CD4-positive, alpha-beta memory T cell (primary cell): ENCODE measurements at regions not wholly inside any gene's neighbourhood (a gene's known extent, or its start where the extent isn't known, plus 50 kb on each side); places are given as distances from the start of the nearest gene placed in this dataset.
"Not testable (repeated sequence)": the region's sequence is repeated elsewhere in the genome, so short reads cannot be mapped to it uniquely, and the experiment has no call there.

ENCODE experiments used
- CTCF ChIA-PET: fragments of 350-600 bp; sonication (Branson Sonifier 250); formaldehyde crosslinking; loops from one replicate; lab custom pipeline; 2021; ENCODE audit warnings: inconsistent platforms; ENCODE audit not compliant: partially characterized antibody; lab: Charles Lee
- POLR2A ChIA-PET: fragments of 350-600 bp; sonication (Branson Sonifier 250); formaldehyde crosslinking; loops from one replicate; lab custom pipeline; 2021; ENCODE audit not compliant: partially characterized antibody; lab: Charles Lee
- DNase-seq, 5 donors: peaks; one replicate each; pipeline versions ENCODE4 v3.0.0 to v3.0.0-alpha.2; 2020 to 2022; ENCODE audit warnings: mixed read lengths in 1 of 5
- H3K27ac ChIP-seq: one replicate; pipeline ENCODE4 v1.7.0; 2013; ENCODE audit warnings: low read depth, low read length
- H3K27me3 ChIP-seq: 2 replicates; pipeline ENCODE4 v1.7.0; 2013; ENCODE audit warnings: mild to moderate bottlenecking, low read length, moderate library complexity; ENCODE audit not compliant: insufficient read depth
- H3K36me3 ChIP-seq: 2 replicates; pipeline ENCODE4 v1.7.0; 2013; ENCODE audit warnings: mild to moderate bottlenecking, low read length, moderate library complexity; ENCODE audit not compliant: insufficient read depth
- H3K4me1 ChIP-seq: 2 replicates; pipeline ENCODE4 v1.7.0; 2013; ENCODE audit warnings: mild to moderate bottlenecking, low read length, moderate library complexity; ENCODE audit not compliant: insufficient read depth
- H3K4me3 ChIP-seq, 2 donors: one replicate each; pipeline ENCODE4 v1.7.0; 2013; ENCODE audit warnings: low read length in 2 of 2, mild to moderate bottlenecking in 1 of 2
- H3K9me3 ChIP-seq, 2 donors: one replicate each; pipeline ENCODE4 v1.7.0; 2013; ENCODE audit warnings: low read length in 2 of 2, control low read depth in 1 of 2; ENCODE audit not compliant: control insufficient read depth in 1 of 2
- H3K27ac Mint-ChIP-seq, 7 donors: one replicate each; pipeline ENCODE4 v1.8.0; 2020 to 2021; ENCODE audit warnings: mixed read lengths in 7 of 7, mild to moderate bottlenecking in 6 of 7, inconsistent platforms in 3 of 7, moderate library complexity in 3 of 7
- H3K27me3 Mint-ChIP-seq, 2 donors: one replicate each; pipeline ENCODE4 v1.8.0; 2020 to 2021; ENCODE audit warnings: mixed read lengths in 2 of 2
- H3K36me3 Mint-ChIP-seq, 2 donors: one replicate each; pipeline ENCODE4 v1.8.0; 2020 to 2021; ENCODE audit warnings: mixed read lengths in 2 of 2, inconsistent platforms in 1 of 2, mild to moderate bottlenecking in 1 of 2
- H3K4me1 Mint-ChIP-seq, 4 donors: one replicate each; pipeline ENCODE4 v1.8.0; 2020 to 2021; ENCODE audit warnings: mixed read lengths in 4 of 4, mild to moderate bottlenecking in 1 of 4
- H3K4me3 Mint-ChIP-seq, 8 donors: one replicate each; pipeline ENCODE4 v1.8.0; 2020 to 2021; ENCODE audit warnings: mixed read lengths in 8 of 8, mild to moderate bottlenecking in 7 of 8, moderate library complexity in 6 of 8, inconsistent platforms in 3 of 8
- H3K9me3 Mint-ChIP-seq, 8 donors: one replicate each; pipeline ENCODE4 v1.8.0; 2020 to 2021; ENCODE audit warnings: mixed read lengths in 8 of 8, mild to moderate bottlenecking in 5 of 8, inconsistent platforms in 3 of 8, moderate library complexity in 1 of 8
- intact Hi-C: fragments of 100-400 bp; cut with micrococcal nuclease; formaldehyde crosslinking; loops from one replicate; pipeline ENCODE4 v1.15.1; 2023

DNA sequence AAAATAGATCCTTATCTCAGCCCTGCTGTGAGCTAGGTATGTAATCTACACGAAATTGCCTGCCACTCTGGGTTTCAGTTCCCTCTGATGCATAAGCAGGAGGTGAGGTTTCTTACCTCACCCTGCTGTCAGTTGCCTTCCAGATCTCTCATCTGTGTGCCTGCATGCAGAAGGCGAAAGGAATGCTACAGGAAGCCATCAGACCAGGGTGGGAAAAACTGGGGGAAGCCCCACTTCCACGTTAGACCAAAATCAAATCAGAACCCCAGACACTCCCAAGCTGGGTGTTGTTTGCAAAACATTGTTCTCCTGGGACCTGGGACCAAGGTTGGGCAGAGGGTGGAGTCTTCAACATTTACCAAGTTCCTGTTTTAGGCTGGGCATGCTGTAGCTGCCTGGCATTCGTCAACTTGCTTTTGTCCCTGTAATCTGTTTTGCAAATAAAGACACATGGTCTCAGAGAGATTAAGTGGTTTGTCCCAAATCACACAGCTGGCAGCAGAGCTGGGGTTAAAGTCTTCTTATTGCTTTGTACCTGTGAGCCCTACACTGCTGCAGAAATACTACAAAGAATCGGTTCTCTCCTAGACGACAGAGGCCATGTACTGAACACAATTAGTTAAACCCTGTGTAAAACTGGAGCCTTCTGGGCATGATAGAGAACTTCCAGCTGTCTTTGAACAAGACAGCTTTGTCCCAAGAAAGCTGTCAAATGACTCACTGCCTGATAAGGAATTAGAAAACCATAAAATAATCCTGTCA lies 389.7 kb upstream of the RUNX1 start:
- no peak overlapping the region for H3K27ac Mint-ChIP-seq
- intact Hi-C loops = no loop called here
- peaks cover 3 to 12% (median 6%) of the 10 kb centered on the region in 4 donors for H3K4me1 Mint-ChIP-seq
- Histone ChIP-seq H3K4me1 (no peaks in the 10 kb centered on the region), H3K4me3 (no peak overlapping the region), H3K27me3 (no peaks in the 10 kb centered on the region), H3K36me3 (no peaks in the 10 kb centered on the region), H3K9me3 (no peaks in the 10 kb centered on the region), H3K27ac (no peak overlapping the region)
- CTCF ChIA-PET = interaction anchor here (0.7 to 1.7 kb wide), 5 partner anchors 9 to 717 kb away, joined by 3 read pairs; no protein-coding TSS in a partner anchor
- peak overlapping the region in 1 of 8 donors; percentile 42 for H3K4me3 Mint-ChIP-seq
- no peaks in the 10 kb centered on the region for H3K36me3 Mint-ChIP-seq
- POLR2A ChIA-PET = no interaction called here
- peaks cover 0 to 25% (median 16%) of the 10 kb centered on the region in 8 donors for H3K9me3 Mint-ChIP-seq
- H3K27me3 Mint-ChIP-seq = peaks cover 15 to 18% of the 10 kb centered on the region in 2 donors
- DNase-seq = no peak

DNA sequence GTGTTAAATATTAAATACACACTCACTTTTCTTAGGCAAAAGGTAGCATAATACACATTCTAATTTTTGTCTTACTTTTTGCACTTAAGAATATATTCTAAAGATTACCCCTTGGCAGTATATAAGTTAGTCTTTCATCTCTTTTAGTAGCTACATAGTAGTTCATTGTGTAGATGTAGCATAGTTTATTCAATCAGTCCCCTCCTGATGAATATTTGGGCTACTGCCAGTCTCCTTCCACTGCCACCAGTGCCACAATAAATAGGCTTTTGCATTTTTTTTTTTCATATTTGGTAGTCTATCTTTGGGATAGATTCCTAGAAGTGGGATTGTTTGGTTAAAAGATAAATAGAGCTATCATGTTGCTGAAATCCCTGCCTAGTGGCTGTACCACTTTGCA lies 388.8 kb upstream of the RUNX1 start:
- peaks cover 4 to 5% of the 10 kb centered on the region in 2 donors for H3K36me3 Mint-ChIP-seq
- peaks cover 15 to 21% of the 10 kb centered on the region in 2 donors for H3K27me3 Mint-ChIP-seq

DNA sequence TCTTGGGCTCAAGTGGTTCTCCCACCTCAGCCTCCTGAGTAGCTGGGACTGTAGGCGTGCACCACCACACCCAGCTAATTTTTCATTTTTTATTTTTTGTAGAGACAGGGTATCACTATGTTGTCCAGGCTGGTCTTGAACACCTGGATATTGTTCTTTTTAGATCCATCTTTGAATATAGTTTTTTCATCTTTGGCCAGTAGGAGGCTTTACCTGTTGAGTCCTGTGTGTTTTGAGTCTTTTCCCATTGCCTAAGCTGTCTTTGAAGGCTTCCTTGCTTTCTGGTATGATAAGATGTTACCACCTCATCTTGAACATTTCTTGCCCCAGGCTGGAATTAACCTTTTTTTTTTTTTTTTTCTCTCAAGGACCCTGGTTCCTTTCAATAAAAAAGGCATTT lies 387.8 kb upstream of the RUNX1 start:
- ChIA-PET CTCF (interaction anchor here (0.7 to 1.9 kb wide), 5 partner anchors 10 to 181 kb away, joined by 3 to 9 read pairs (median 3); no protein-coding TSS in a partner anchor), POLR2A (no interaction called here)
- H3K36me3 ChIP-seq = no peaks in the 10 kb centered on the region
- peaks cover 2 to 43% (median 32%) of the 10 kb centered on the region in 8 donors for H3K9me3 Mint-ChIP-seq
- peaks cover 4 to 10% of the 10 kb centered on the region in 2 donors for H3K36me3 Mint-ChIP-seq
- no peak overlapping the region for H3K4me3 ChIP-seq
- H3K4me1 ChIP-seq = no peaks in the 10 kb centered on the region
- no peak for DNase-seq
- intact Hi-C loops = no loop called here
- H3K27ac ChIP-seq = no peak overlapping the region
- H3K27me3 ChIP-seq = no peaks in the 10 kb centered on the region
- no peak overlapping the region for H3K4me3 Mint-ChIP-seq
- H3K27me3 Mint-ChIP-seq = peaks cover 12 to 18% of the 10 kb centered on the region in 2 donors
- H3K27ac Mint-ChIP-seq = no peak overlapping the region
- H3K4me1 Mint-ChIP-seq = peaks cover 3 to 12% (median 6%) of the 10 kb centered on the region in 4 donors
- H3K9me3 ChIP-seq = no peaks in the 10 kb centered on the region

More for the DNA sequence above, 388.8 kb upstream of the RUNX1 start:
- no peak overlapping the region for H3K27ac ChIP-seq
- Mint-ChIP-seq H3K9me3 (peaks cover 0 to 34% (median 24%) of the 10 kb centered on the region in 8 donors), H3K4me1 (peaks cover 3 to 12% (median 6%) of the 10 kb centered on the region in 4 donors), H3K4me3 (no peak overlapping the region), H3K27ac (no peak overlapping the region)
- intact Hi-C loops = no loop called here
- H3K27me3 ChIP-seq = no peaks in the 10 kb centered on the region
- no peaks in the 10 kb centered on the region for H3K36me3 ChIP-seq
- ChIA-PET POLR2A (no interaction called here), CTCF (interaction anchor here (0.8 to 1.9 kb wide), 4 partner anchors 10 to 177 kb away, joined by 3 to 9 read pairs (median 3); no protein-coding TSS in a partner anchor)
- no peak for DNase-seq
- H3K9me3 ChIP-seq = no peaks in the 10 kb centered on the region
- no peaks in the 10 kb centered on the region for H3K4me1 ChIP-seq
- H3K4me3 ChIP-seq = no peak overlapping the region

DNA sequence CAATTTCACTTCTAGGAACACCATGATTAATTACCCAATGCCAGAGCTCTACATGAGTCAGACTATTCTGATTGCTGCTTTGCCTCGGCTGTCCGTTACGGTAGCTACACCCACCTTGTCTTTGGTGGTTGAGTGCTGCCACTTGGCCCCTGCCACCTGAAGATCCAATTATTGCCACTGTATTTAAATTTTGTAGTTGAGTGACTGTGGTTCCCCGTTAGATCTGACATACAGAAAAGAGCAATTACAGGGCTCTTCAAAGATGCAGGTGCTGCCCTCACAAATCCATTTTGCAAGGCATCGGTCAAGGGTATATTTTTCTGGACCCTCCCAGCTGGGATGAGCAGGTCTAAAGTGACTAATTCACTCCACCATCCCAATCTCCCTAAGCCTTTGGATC lies 383.5 kb upstream of the RUNX1 start:
- H3K4me3 ChIP-seq, DNase-seq, H3K27ac ChIP-seq, H3K27ac Mint-ChIP-seq, H3K4me3 Mint-ChIP-seq, CTCF ChIA-PET, H3K27me3 ChIP-seq, POLR2A ChIA-PET, H3K36me3 ChIP-seq, H3K9me3 ChIP-seq, intact Hi-C loops: not testable (repeated sequence)
- Mint-ChIP-seq H3K36me3 (peaks cover 4 to 10% of the 10 kb centered on the region in 2 donors), H3K27me3 (peaks cover 16 to 37% of the 10 kb centered on the region in 2 donors), H3K4me1 (peaks cover 7 to 14% (median 9%) of the 10 kb centered on the region in 4 donors), H3K9me3 (peaks cover 4 to 50% (median 37%) of the 10 kb centered on the region in 8 donors)
- H3K4me1 ChIP-seq = peaks cover 12% of the 10 kb centered on the region

DNA sequence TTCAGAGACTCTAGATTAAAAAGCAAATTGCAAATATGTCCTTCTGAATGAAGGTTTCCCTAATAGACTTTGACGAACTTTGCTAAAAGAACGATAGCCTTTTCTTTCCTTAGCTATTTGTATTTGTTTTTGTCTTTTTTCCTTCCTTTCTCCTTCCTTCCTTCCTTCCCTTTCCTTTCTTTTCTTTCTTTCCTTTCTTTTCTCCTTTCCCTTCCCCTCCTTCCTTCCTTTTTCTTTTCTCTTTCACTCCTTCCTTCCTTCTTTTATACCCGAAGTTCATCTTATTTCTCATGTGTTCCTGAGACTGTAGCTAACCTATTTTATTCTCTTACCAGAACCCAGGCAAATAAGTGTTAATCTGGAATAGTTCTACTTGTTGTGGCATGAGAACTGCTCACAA lies 381.2 kb upstream of the RUNX1 start:
- no peak for DNase-seq
- H3K27ac Mint-ChIP-seq = no peak overlapping the region
- H3K4me1 ChIP-seq = peaks cover 12% of the 10 kb centered on the region
- peaks cover 18 to 43% of the 10 kb centered on the region in 2 donors for H3K27me3 Mint-ChIP-seq
- no peaks in the 10 kb centered on the region for H3K9me3 ChIP-seq
- H3K4me3 ChIP-seq = no peak overlapping the region
- no peaks in the 10 kb centered on the region for H3K27me3 ChIP-seq
- POLR2A ChIA-PET = no interaction called here
- CTCF ChIA-PET = interaction anchor here (0.7 kb wide), 1 partner anchor 13 kb away, joined by 3 read pairs; no protein-coding TSS in a partner anchor
- no peak overlapping the region for H3K27ac ChIP-seq
- H3K36me3 Mint-ChIP-seq = peaks cover 4 to 10% of the 10 kb centered on the region in 2 donors
- peaks cover 7 to 15% (median 12%) of the 10 kb centered on the region in 4 donors for H3K4me1 Mint-ChIP-seq
- H3K36me3 ChIP-seq = no peaks in the 10 kb centered on the region
- intact Hi-C loops = no loop called here
- H3K4me3 Mint-ChIP-seq = peak overlapping the region in 1 of 8 donors; percentile 44
- H3K9me3 Mint-ChIP-seq = peaks cover 4 to 42% (median 35%) of the 10 kb centered on the region in 8 donors

DNA sequence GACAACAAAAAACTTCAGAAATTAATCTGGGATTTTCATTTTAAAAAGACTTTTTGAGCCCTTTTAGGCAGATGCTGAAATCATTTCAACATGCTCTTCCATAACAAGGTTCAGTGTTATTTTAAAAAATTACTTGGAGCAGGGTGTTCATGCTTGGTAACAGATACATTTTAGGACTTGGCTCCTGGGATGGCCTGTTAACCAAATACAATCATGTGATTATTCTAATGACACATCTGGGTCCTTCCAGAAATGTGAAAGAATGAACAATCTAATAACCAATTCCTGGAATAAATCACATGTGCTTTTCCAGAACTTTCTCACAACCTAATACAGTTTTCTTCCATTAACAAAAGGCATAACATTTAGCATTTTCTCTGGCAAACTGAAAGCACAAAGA lies 379.8 kb upstream of the RUNX1 start:
- DNase-seq = no peak
- Mint-ChIP-seq H3K36me3 (peaks cover 4 to 10% of the 10 kb centered on the region in 2 donors), H3K4me3 (peak overlapping the region in 3 of 8 donors; percentile 7 to 59 (median 23)), H3K27ac (no peak overlapping the region), H3K27me3 (peaks cover 20 to 40% of the 10 kb centered on the region in 2 donors), H3K9me3 (peaks cover 4 to 28% (median 23%) of the 10 kb centered on the region in 8 donors), H3K4me1 (peaks cover 7 to 15% (median 12%) of the 10 kb centered on the region in 4 donors)
- no peaks in the 10 kb centered on the region for H3K36me3 ChIP-seq
- peaks cover 12% of the 10 kb centered on the region for H3K4me1 ChIP-seq
- intact Hi-C loops = no loop called here
- POLR2A ChIA-PET = interaction anchor here (1.3 kb wide), 1 partner anchor 100 kb away, joined by 3 read pairs; no protein-coding TSS in a partner anchor
- no peak overlapping the region for H3K27ac ChIP-seq
- H3K27me3 ChIP-seq = no peaks in the 10 kb centered on the region
- CTCF ChIA-PET = no interaction called here
- no peak overlapping the region for H3K4me3 ChIP-seq
- no peaks in the 10 kb centered on the region for H3K9me3 ChIP-seq

DNA sequence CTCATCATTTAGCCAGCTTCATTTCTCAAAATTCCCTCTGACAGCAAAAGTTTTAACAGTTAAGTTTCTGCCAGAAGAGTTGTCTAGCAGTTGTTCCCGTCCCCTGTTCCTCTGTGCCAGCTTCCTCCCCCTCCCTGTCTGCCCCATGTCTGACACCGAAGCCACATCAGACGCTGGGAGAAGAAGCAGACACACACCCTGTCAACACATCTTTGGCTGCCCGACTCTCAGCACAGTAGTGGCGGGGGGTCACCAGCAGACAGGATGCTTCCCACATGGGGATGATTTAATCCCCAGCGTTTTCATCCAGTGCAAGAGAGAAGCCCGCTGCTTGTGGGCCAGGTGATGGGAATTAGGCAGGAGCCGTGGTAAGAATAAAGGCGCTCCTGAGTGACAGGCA lies 379.4 kb upstream of the RUNX1 start:
- H3K9me3 Mint-ChIP-seq = peaks cover 4 to 24% (median 19%) of the 10 kb centered on the region in 8 donors
- H3K9me3 ChIP-seq = no peaks in the 10 kb centered on the region
- peaks cover 20 to 39% of the 10 kb centered on the region in 2 donors for H3K27me3 Mint-ChIP-seq
- ChIA-PET CTCF (no interaction called here), POLR2A (interaction anchor here (1.3 kb wide), 1 partner anchor 100 kb away, joined by 3 read pairs; no protein-coding TSS in a partner anchor)
- peaks cover 7 to 15% (median 12%) of the 10 kb centered on the region in 4 donors for H3K4me1 Mint-ChIP-seq
- H3K4me3 ChIP-seq = no peak overlapping the region
- DNase-seq = peak; percentile 12 to 51 (median 24)
- no peak overlapping the region for H3K27ac ChIP-seq
- H3K36me3 ChIP-seq = no peaks in the 10 kb centered on the region
- H3K4me3 Mint-ChIP-seq = peak overlapping the region in 5 of 8 donors; percentile 26 to 59 (median 36)
- peaks cover 12% of the 10 kb centered on the region for H3K4me1 ChIP-seq
- peak overlapping the region in 2 of 7 donors; percentile 20 to 24 for H3K27ac Mint-ChIP-seq
- peaks cover under 1 to 9% of the 10 kb centered on the region in 2 donors for H3K36me3 Mint-ChIP-seq
- H3K27me3 ChIP-seq = no peaks in the 10 kb centered on the region
- intact Hi-C loops = no loop called here
